MCF 10A (cell line): ENCODE measurements at regions not wholly inside any gene's neighbourhood (a gene's known extent, or its start where the extent isn't known, plus 50 kb on each side); places are given as distances from the start of the nearest gene placed in this dataset.

Experiments
- BruUV-seq: library from RNA; stranded (reverse); fragments of 400-500 nt; replicated peaks from 2 replicates; lab custom pipeline; 2021; lab: Mats Ljungman, UMichigan
- CTCF ChIA-PET: fragments of 300-600 bp; sonication (Branson Sonifier 250); formaldehyde crosslinking; extraction: SDS; loops from one replicate; lab custom pipeline; 2021; ENCODE audit warnings: antibody characterized with exemption, inconsistent platforms; lab: Yijun Ruan, JAX
- POLR2A ChIA-PET: fragments of 300-600, 350-650 bp; sonication (Branson Sonifier 250); formaldehyde crosslinking; extraction: SDS; loops from one replicate; lab custom pipeline; 2020; ENCODE audit warnings: antibody characterized with exemption, inconsistent platforms; lab: Yijun Ruan, JAX
- DNase-seq: peaks from one replicate; pipeline ENCODE4 v3.0.0-alpha.2; 2018; ENCODE audit not compliant: unreplicated experiment
- H3K27ac Mint-ChIP-seq: one replicate; pipeline ENCODE4 v1.8.0; 2022; ENCODE audit warnings: mild to moderate bottlenecking, low read depth, mixed read lengths; ENCODE audit not compliant: unreplicated experiment
- H3K27me3 Mint-ChIP-seq: one replicate; pipeline ENCODE4 v1.8.0; 2022; ENCODE audit warnings: mixed read lengths; ENCODE audit not compliant: insufficient read depth, unreplicated experiment
- H3K36me3 Mint-ChIP-seq: one replicate; pipeline ENCODE4 v1.8.0; 2022; ENCODE audit warnings: mild to moderate bottlenecking, moderate library complexity, mixed read lengths; ENCODE audit not compliant: insufficient read depth, unreplicated experiment
- H3K4me1 Mint-ChIP-seq: one replicate; pipeline ENCODE4 v1.8.0; 2022; ENCODE audit warnings: mixed read lengths; ENCODE audit not compliant: insufficient read depth, unreplicated experiment
- H3K4me3 Mint-ChIP-seq: one replicate; pipeline ENCODE4 v1.8.0; 2022; ENCODE audit warnings: mild to moderate bottlenecking, moderate library complexity, mixed read lengths; ENCODE audit not compliant: unreplicated experiment
- H3K9me3 Mint-ChIP-seq: one replicate; pipeline ENCODE4 v1.8.0; 2022; ENCODE audit warnings: mixed read lengths; ENCODE audit not compliant: unreplicated experiment
- CTCF ChIP-seq: fragments of 200-600 bp; IDR thresholded peaks from one replicate; pipeline ENCODE4 v1.8.0; 2022; ENCODE audit warnings: antibody characterized with exemption, mild to moderate bottlenecking; ENCODE audit not compliant: unreplicated experiment
- intact Hi-C: fragments of 100-400 bp; cut with micrococcal nuclease; formaldehyde crosslinking; loops from 2 replicates; pipeline ENCODE4 v1.14.1; 2022

DNA sequence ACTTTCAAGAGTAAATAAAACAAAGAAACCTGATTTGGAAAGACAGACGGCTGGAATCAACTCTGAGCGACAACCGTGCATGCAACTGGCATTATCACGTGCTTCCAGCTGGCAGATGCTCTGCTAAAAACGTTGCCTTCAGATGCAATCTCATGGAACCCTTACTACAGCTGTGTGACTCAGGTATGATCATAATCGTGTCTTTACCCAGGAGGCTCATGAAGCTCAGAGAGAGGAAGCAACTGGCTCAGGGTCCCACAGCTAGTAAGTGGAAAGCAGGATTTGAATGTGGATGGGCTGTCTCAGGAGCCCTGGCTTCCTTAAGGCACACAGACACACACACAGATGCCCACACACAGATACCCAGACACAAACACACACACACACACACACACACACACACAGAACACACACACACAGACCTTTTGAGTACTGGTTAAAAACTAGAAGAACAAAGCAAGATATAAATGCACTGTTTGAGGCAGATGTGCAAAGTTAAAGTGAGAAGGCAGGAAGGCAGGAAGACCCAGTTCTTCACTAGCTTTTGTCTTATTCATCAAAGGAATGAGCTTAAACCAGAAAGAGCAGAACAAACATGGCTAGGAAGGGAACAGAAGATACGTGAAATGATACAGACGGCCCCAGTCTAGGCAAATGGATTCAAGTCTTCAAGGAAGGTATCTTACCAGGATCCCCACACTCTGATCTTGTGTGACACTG lies 275.2 kb downstream of the MAF start:
- no peak for DNase-seq
- no peaks in the 10 kb centered on the region for H3K9me3 Mint-ChIP-seq
- no peak overlapping the region for H3K4me3 Mint-ChIP-seq
- intact Hi-C loops, result loop anchor here (5.0 kb wide), 2 partner anchors 277 to 1042 kb away; partner anchors contain the start of gene MAF
- peaks cover 79% of the 10 kb centered on the region for H3K27me3 Mint-ChIP-seq
- TF ChIP-seq CTCF, result no peak
- BruUV-seq, result no TSS peak
- POLR2A ChIA-PET, result no interaction called here
- no peaks in the 10 kb centered on the region for H3K36me3 Mint-ChIP-seq
- CTCF ChIA-PET, result no interaction called here
- H3K4me1 Mint-ChIP-seq, result peaks cover 8% of the 10 kb centered on the region
- H3K27ac Mint-ChIP-seq, result no peak overlapping the region

GRCh38 chr16:79320956-79321355 lies 279.6 kb downstream of the MAF start:
- DNase-seq, result peak; percentile 9
- H3K4me1 Mint-ChIP-seq, result no peaks in the 10 kb centered on the region
- H3K4me3 Mint-ChIP-seq, result no peak overlapping the region
- H3K36me3 Mint-ChIP-seq, result no peaks in the 10 kb centered on the region
- BruUV-seq, result no TSS peak
- peaks cover 100% of the 10 kb centered on the region for H3K27me3 Mint-ChIP-seq
- no peaks in the 10 kb centered on the region for H3K9me3 Mint-ChIP-seq
- no peak overlapping the region for H3K27ac Mint-ChIP-seq
- no peak for TF ChIP-seq CTCF
- ChIA-PET CTCF (no interaction called here), POLR2A (no interaction called here)
- intact Hi-C loops, result no loop called here

DNA sequence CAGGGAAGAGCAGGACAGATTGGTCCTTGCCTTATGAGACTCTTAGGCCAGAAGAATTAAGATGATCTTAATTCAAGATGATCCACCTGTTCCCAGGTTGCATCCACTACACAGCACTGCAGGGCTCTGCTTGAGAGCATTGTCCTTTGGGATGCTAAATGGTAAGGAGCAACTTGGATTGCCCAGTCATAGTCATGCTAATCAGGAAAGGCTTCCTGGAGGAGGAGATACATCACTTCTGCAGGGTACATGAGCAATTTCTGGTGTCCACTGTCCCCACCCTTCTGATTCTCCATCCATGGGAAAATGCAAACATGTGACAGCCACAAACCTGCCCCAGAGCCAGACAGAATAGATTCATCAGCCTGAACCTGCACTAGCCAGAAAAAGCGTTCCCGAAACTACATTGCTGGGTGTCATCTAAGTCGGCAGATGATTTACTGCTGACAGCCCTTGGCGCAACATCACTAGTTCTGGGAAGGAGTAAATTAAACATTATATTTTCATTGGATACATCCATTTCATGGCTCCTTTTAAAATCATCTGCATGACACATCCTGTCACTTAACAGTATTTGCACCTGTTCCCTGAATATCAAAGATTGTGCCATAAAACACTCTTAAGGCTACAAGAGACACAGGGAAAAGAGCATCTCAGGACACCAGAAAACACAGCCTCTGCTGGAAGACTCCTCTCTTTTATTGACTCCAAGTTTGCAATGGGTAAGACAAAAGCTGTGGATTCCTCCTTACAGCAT lies 282.2 kb downstream of the MAF start:
- POLR2A ChIA-PET, result no interaction called here
- Mint-ChIP-seq H3K36me3 (no peaks in the 10 kb centered on the region), H3K4me3 (no peak overlapping the region), H3K27me3 (peaks cover 95% of the 10 kb centered on the region), H3K27ac (no peak overlapping the region), H3K4me1 (no peaks in the 10 kb centered on the region), H3K9me3 (no peaks in the 10 kb centered on the region)
- no TSS peak for BruUV-seq
- DNase-seq, result no peak
- CTCF ChIA-PET, result no interaction called here
- TF ChIP-seq CTCF, result no peak
- intact Hi-C loops, result no loop called here

- Mint-ChIP-seq H3K27ac (no peak overlapping the region), H3K4me3 (no peak overlapping the region), H3K27me3 (peaks cover 95% of the 10 kb centered on the region), H3K9me3 (no peaks in the 10 kb centered on the region), H3K36me3 (no peaks in the 10 kb centered on the region), H3K4me1 (no peaks in the 10 kb centered on the region)
- CTCF ChIA-PET, result no interaction called here
- intact Hi-C loops, result no loop called here
- TF ChIP-seq CTCF, result no peak
- no TSS peak for BruUV-seq
- POLR2A ChIA-PET, result no interaction called here
- DNase-seq, result no peak
These were observed 283.0 kb downstream of the MAF start for GRCh38 chr16:79317521-79317920.
